Anterior cingulate cortex (tissue), 58 donors: ENCODE measurements at regions not wholly inside any gene's neighbourhood (a gene's known extent, or its start where the extent isn't known, plus 50 kb on each side); places are given as distances from the start of the nearest gene placed in this dataset.
"Not testable (repeated sequence)": the region's sequence is repeated elsewhere in the genome, so short reads cannot be mapped to it uniquely, and the experiment has no call there.

Source experiments
- DNase-seq, 58 donors: peaks; one replicate each; lab custom pipeline; 2025; lab: John Stamatoyannopoulos, UW

- DNase-seq: no peak
Observed at GRCh38 chr4:179692222-179692621, 2250.0 kb upstream of the AGA start.

GRCh38 chr4:179695175-179695574, 2252.9 kb upstream of the AGA start:
- DNase-seq: no peak

GRCh38 chr4:179698321-179698720, 2256.1 kb upstream of the AGA start:
- DNase-seq: peak in 1 of 58 donors; percentile 3

- DNase-seq: no peak
Observed at GRCh38 chr4:179709961-179710624, 2267.9 kb upstream of the AGA start.

- no peak for DNase-seq
Observed at GRCh38 chr4:179719766-179720450, 2277.7 kb upstream of the AGA start.

- not testable (repeated sequence) for DNase-seq
Observed at GRCh38 chr4:179726491-179726890, 2284.3 kb upstream of the AGA start.

- no peak for DNase-seq
Observed at GRCh38 chr4:179728305-179728704, 2286.1 kb upstream of the AGA start.

- DNase-seq: not testable (repeated sequence)
Observed at GRCh38 chr4:179736820-179737219, 2294.6 kb upstream of the AGA start.

GRCh38 chr4:179738822-179739221, 2296.6 kb upstream of the AGA start:
- DNase-seq: no peak

GRCh38 chr4:179747218-179747910, 2305.1 kb upstream of the AGA start:
- no peak for DNase-seq

GRCh38 chr4:179748837-179749236, 2306.6 kb upstream of the AGA start:
- no peak for DNase-seq

GRCh38 chr4:179750374-179750773, 2308.1 kb upstream of the AGA start:
- DNase-seq: no peak

- no peak for DNase-seq
Observed at GRCh38 chr4:179751669-179752068, 2309.4 kb upstream of the AGA start.

- DNase-seq: no peak
Observed at GRCh38 chr4:179755322-179755721, 2313.1 kb upstream of the AGA start.

- no peak for DNase-seq
Observed at GRCh38 chr4:179757641-179758040, 2315.4 kb upstream of the AGA start.

GRCh38 chr4:179762840-179763239, 2320.6 kb upstream of the AGA start:
- no peak for DNase-seq

- no peak for DNase-seq
Observed at GRCh38 chr4:179766938-179767337, 2324.7 kb upstream of the AGA start.

GRCh38 chr4:179768996-179769395, 2326.8 kb upstream of the AGA start:
- DNase-seq: no peak

GRCh38 chr4:179797738-179798137, 2355.5 kb upstream of the AGA start:
- DNase-seq: no peak

- no peak for DNase-seq
Observed at GRCh38 chr4:179803857-179804256, 2361.6 kb upstream of the AGA start.

GRCh38 chr4:179804440-179804839, 2362.2 kb upstream of the AGA start:
- no peak for DNase-seq

GRCh38 chr4:179817317-179817716, 2375.1 kb upstream of the AGA start:
- no peak for DNase-seq
